ENCODE measurements at regions not wholly inside any gene's neighbourhood (a gene's known extent, or its start where the extent isn't known, plus 50 kb on each side); places are given as distances from the start of the nearest gene placed in this dataset.

DNA sequence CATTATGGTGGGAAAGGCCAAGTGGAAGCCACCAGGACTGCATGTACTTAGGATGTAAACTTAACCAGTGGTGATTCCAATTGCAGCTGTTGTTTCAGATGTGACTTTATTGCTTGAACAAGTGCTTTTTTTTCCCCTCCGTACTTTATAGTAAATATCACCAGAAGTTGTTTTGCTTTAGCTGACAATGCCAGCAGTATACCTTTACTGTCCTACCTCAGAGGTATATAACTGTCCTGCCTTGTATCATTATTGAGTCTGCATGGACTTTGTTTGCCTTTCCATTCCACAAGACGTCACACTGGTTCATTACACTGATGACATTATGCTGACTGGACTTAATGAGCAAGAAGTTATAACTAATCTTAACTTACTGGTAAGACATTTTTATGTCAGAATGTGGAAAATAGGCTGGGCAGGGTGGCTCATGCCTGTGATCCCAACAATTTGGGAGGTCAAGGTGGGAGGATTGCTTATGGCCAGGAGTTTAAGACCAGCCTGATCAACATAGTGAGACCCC lies 77.1 kb upstream of the RAB18 start:
- no peak for ATAC-seq (replicated peaks; ENCODE audit: extremely low read depth, poor library complexity, severe bottlenecking)
- Mint-ChIP-seq H3K27ac (ENCODE audit: low read depth) (no peak overlapping the region), H3K9me3 (no peaks in the 10 kb centered on the region), H3K27me3 (peaks cover 39% of the 10 kb centered on the region), H3K4me3 (no peak overlapping the region), H3K4me1 (no peaks in the 10 kb centered on the region), H3K36me3 (ENCODE audit: insufficient read depth) (no peaks in the 10 kb centered on the region)
- DNase-seq (ENCODE audit: low spot score in 2 of 2): no peak

DNA sequence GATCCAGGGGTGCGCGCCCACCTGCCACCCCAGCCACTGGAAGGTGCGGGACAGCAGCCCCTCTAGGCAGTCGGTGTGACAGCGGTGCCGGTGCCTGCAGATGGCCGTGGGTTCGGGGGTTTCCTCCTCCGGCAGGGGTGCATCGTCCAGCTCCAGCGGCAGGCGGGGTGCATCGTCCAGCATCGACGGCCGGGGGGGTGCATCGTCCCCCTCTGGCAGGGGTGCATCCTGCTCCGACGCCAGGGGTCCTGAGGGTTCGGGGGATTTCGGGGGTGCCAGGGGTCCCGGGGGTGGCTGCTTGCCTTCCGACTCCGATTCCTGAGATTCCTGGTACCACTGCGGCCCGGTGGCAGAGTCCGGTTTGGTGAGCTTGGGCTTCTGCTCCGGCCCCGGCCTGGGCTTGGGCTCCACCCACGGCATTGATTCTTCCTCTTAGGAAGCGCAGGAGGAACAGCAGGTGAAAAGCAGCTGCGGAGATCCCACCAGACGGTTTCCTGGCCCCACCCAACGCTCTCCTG lies 90.2 kb upstream of the RAB18 start:
- Mint-ChIP-seq H3K27me3 (peaks cover 44% of the 10 kb centered on the region), H3K4me1 (no peaks in the 10 kb centered on the region), H3K36me3 (ENCODE audit: insufficient read depth) (no peaks in the 10 kb centered on the region), H3K27ac (ENCODE audit: low read depth) (no peak overlapping the region), H3K4me3 (no peak overlapping the region), H3K9me3 (no peaks in the 10 kb centered on the region)
- DNase-seq (ENCODE audit: low spot score in 2 of 2): no peak
- ATAC-seq (replicated peaks; ENCODE audit: extremely low read depth, poor library complexity, severe bottlenecking): no peak

DNA sequence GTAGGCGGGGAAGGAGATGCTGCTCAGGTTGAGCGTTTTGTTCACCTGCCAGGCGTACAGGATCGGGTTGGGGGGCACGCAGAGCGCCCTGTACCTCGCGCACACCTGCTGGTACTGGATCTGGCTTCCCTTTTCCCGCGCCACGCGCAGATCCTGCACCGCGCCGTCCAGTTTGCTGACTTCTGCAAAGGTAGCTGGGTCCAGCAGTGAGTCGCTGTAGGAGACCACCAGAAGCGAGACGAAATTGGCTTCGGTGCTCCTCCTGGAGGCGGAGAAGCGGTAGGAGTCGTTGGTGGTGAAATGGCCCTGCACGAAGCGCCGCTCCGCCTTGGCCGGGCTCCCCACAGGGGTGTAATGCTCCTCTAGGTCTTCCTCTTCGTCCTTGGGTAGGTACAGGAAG lies 90.7 kb upstream of the RAB18 start:
- ATAC-seq (replicated peaks; ENCODE audit: extremely low read depth, poor library complexity, severe bottlenecking): no peak
- Mint-ChIP-seq H3K4me1 (no peaks in the 10 kb centered on the region), H3K9me3 (no peaks in the 10 kb centered on the region), H3K36me3 (ENCODE audit: insufficient read depth) (no peaks in the 10 kb centered on the region), H3K27ac (ENCODE audit: low read depth) (no peak overlapping the region), H3K4me3 (no peak overlapping the region), H3K27me3 (peaks cover 40% of the 10 kb centered on the region)
- no peak for DNase-seq (ENCODE audit: low spot score in 2 of 2)

DNA sequence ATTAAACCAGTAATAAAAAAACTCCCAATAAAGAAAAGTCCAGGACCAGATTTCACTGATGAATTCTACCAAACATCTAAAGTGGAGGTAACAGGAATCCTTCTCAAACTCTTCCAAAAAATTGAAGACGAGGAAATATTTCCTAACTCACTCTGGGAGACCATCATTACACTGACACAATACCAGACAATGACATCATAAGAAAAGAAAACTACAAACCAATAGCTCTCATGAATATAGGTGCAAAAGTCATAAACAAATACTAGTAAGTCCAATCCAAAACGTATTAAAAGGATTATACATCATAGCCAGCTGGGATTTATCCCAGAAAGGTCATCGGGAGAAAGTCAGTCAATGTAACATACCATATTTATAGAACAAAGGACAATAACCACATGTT lies 94.0 kb upstream of the RAB18 start:
- Mint-ChIP-seq H3K4me1 (no peaks in the 10 kb centered on the region), H3K9me3 (no peaks in the 10 kb centered on the region), H3K4me3 (no peak overlapping the region), H3K27ac (ENCODE audit: low read depth) (no peak overlapping the region), H3K27me3 (peaks cover 23% of the 10 kb centered on the region), H3K36me3 (ENCODE audit: insufficient read depth) (no peaks in the 10 kb centered on the region)
- DNase-seq (ENCODE audit: low spot score in 2 of 2) (no peak), ATAC-seq (replicated peaks; ENCODE audit: extremely low read depth, poor library complexity, severe bottlenecking) (no peak)

DNA sequence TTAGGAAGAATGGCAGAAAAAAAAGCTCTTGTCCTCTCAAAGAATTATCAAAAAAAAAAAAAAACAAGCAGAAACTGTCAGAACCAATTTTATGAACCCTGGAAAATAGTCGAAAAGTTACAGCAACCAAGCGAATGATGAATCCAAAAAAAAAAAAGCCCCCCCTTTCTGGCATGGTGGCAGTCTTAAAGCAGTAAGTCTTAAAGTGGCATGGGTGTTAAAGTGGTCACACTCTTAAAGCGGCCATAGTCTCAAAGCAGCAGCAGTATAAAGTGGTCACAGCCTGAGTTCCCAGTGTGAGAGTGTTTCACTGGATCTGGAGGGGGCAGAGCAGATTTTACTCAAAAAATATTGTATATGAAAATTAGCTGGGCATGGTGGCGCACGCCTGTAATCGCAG lies 96.8 kb upstream of the RAB18 start:
- DNase-seq (ENCODE audit: low spot score in 2 of 2): no peak
- ATAC-seq (replicated peaks; ENCODE audit: extremely low read depth, poor library complexity, severe bottlenecking): no peak
- Mint-ChIP-seq H3K4me3 (no peak overlapping the region), H3K9me3 (no peaks in the 10 kb centered on the region), H3K36me3 (ENCODE audit: insufficient read depth) (no peaks in the 10 kb centered on the region), H3K27ac (ENCODE audit: low read depth) (no peak overlapping the region), H3K4me1 (no peaks in the 10 kb centered on the region), H3K27me3 (peaks cover 33% of the 10 kb centered on the region)

DNA sequence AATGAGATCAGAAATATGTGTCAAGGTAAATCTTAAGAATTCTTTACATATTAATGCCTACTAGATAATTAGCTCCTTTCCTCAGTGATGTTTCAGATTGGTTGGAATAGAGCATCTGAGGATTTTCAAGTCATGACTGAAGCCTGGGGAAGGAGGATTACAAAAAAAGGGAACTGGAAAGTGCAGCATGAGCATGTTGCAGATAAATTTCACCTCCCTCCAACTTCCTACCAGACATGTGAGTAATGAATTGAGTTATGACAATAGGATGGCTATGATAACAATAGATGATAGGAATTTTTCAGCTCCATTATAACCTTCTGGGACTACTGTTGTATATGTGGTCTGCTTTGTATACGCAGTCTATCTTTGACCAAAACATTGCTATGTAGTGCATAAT lies 104.2 kb upstream of the RAB18 start:
- no peak for DNase-seq (ENCODE audit: low spot score in 2 of 2)

DNA sequence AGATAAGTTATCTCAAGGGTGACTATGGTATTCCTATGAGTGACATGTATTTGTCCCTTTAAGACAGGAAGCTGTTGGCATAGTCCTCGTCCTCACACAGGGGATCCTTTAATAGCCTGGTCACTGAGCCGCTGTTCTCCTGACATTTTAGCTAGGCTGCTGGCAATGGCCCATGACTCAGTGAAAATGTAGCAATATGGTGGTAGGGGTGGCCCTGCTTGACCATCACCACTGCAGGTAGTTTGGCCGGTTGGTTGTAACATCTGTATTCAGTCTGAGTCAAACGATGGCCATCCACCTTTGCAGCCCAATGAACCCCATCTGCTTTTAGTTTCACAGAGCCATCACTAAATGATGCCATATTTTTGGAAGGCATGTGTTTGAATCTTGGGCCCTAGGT lies 110.1 kb upstream of the RAB18 start:
- no peaks in the 10 kb centered on the region for H3K36me3 Mint-ChIP-seq (ENCODE audit: insufficient read depth)
- no peak overlapping the region for H3K27ac Mint-ChIP-seq (ENCODE audit: low read depth)
- H3K4me3 Mint-ChIP-seq: no peak overlapping the region
- DNase-seq (ENCODE audit: low spot score in 2 of 2): no peak
- no peaks in the 10 kb centered on the region for H3K9me3 Mint-ChIP-seq
- H3K27me3 Mint-ChIP-seq: peaks cover 70% of the 10 kb centered on the region
- no peaks in the 10 kb centered on the region for H3K4me1 Mint-ChIP-seq
- ATAC-seq (replicated peaks; ENCODE audit: extremely low read depth, poor library complexity, severe bottlenecking): no peak

More for the DNA sequence above, 104.2 kb upstream of the RAB18 start:
- peaks cover 47% of the 10 kb centered on the region for H3K27me3 Mint-ChIP-seq
- no peaks in the 10 kb centered on the region for H3K9me3 Mint-ChIP-seq
- H3K4me1 Mint-ChIP-seq: no peaks in the 10 kb centered on the region
- H3K4me3 Mint-ChIP-seq: no peak overlapping the region
- H3K36me3 Mint-ChIP-seq (ENCODE audit: insufficient read depth): no peaks in the 10 kb centered on the region
- no peak for ATAC-seq (replicated peaks; ENCODE audit: extremely low read depth, poor library complexity, severe bottlenecking)
- H3K27ac Mint-ChIP-seq (ENCODE audit: low read depth): no peak overlapping the region

DNA sequence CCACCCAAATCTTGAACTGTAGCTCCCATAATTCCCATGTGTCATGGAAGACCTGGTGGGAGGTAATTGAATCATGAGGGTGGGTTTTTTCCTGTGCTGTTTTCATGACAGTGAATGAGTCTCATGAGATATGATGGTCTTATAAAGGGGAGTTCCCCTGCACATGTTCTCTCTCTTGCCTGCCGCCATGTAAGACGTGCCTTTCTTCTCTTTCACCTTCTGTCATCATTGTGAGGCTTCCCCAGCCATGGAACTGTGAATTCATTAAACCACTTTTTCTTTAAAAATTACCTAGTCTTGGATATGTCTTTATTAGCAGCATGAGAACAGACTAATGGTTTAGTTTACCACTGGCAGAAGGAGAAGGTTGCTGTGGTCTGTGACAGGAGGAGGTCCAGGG lies 111.5 kb upstream of the RAB18 start:
- peaks cover 65% of the 10 kb centered on the region for H3K27me3 Mint-ChIP-seq
- H3K27ac Mint-ChIP-seq (ENCODE audit: low read depth): no peak overlapping the region
- ATAC-seq (replicated peaks; ENCODE audit: extremely low read depth, poor library complexity, severe bottlenecking) (no peak), DNase-seq (ENCODE audit: low spot score in 2 of 2) (no peak)
- H3K4me1 Mint-ChIP-seq: no peaks in the 10 kb centered on the region
- no peaks in the 10 kb centered on the region for H3K9me3 Mint-ChIP-seq
- H3K36me3 Mint-ChIP-seq (ENCODE audit: insufficient read depth): no peaks in the 10 kb centered on the region
- no peak overlapping the region for H3K4me3 Mint-ChIP-seq

DNA sequence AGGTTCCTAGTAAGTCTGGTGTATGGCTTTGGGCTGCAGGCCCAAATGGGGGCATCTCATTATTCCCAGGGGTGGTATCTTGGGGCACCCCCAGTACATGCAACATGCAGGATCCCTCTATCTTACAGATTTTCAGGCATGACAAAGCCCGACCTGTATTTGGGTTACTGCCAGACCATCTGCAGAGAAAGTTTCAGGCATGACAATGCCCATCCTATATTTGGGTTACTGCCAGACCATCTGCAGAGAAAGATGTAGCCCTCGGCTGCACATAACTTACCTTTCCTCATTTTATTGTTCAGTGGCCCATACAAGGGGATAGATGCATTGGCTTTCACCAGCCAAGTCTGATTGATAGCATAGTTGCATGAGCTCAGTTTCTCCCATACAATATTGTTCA lies 112.2 kb upstream of the RAB18 start:
- Mint-ChIP-seq H3K4me1 (no peaks in the 10 kb centered on the region), H3K4me3 (no peak overlapping the region), H3K27ac (ENCODE audit: low read depth) (no peak overlapping the region), H3K9me3 (no peaks in the 10 kb centered on the region), H3K36me3 (ENCODE audit: insufficient read depth) (no peaks in the 10 kb centered on the region), H3K27me3 (peaks cover 67% of the 10 kb centered on the region)
- DNase-seq (ENCODE audit: low spot score in 2 of 2): no peak
- no peak for ATAC-seq (replicated peaks; ENCODE audit: extremely low read depth, poor library complexity, severe bottlenecking)

DNA sequence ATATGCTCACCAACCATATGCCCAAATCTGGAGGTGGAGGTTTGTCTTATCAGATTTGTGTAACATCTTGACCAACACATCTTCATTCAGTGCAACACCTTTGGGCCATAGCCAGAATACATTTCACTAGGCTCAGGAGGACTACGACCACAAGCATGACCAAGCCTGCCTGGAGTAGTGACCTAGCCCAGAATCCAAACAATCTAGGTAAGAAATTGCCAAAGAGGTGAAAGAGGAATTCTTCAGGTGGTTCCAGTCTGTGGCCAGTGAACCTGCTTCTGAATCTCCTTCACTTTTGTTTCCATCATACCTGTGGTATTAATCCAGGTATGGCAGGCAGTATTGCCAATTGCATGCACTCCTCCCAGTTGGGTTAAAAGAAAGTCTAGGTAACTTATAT lies 112.8 kb upstream of the RAB18 start:
- H3K36me3 Mint-ChIP-seq (ENCODE audit: insufficient read depth): no peaks in the 10 kb centered on the region
- H3K27ac Mint-ChIP-seq (ENCODE audit: low read depth): no peak overlapping the region
- no peak overlapping the region for H3K4me3 Mint-ChIP-seq
- ATAC-seq (replicated peaks; ENCODE audit: extremely low read depth, poor library complexity, severe bottlenecking) (no peak), DNase-seq (ENCODE audit: low spot score in 2 of 2) (no peak)
- no peaks in the 10 kb centered on the region for H3K9me3 Mint-ChIP-seq
- no peaks in the 10 kb centered on the region for H3K4me1 Mint-ChIP-seq
- H3K27me3 Mint-ChIP-seq: peaks cover 73% of the 10 kb centered on the region

DNA sequence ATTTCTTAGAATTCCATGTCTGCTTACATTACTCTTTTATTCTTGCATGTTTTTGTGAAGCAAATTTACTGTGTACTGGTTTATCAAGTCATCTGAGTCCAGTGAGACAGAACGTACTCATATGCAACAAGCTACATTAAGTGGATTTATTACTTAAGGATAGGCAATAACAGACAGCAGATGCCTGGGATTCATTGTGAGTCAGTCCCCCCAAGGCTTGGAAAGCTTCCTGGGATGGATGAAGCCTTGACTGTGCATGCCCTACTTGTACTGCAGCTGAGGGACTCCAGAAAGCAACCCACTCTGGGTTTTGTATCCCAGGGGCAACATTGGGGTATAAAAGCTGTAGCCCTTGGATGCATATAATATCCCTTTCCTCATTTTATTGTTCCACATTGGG lies 113.4 kb upstream of the RAB18 start:
- Mint-ChIP-seq H3K27ac (ENCODE audit: low read depth) (no peak overlapping the region), H3K27me3 (peaks cover 79% of the 10 kb centered on the region), H3K9me3 (no peaks in the 10 kb centered on the region), H3K36me3 (ENCODE audit: insufficient read depth) (no peaks in the 10 kb centered on the region), H3K4me3 (no peak overlapping the region), H3K4me1 (no peaks in the 10 kb centered on the region)
- DNase-seq (ENCODE audit: low spot score in 2 of 2) (no peak), ATAC-seq (replicated peaks; ENCODE audit: extremely low read depth, poor library complexity, severe bottlenecking) (no peak)

DNA sequence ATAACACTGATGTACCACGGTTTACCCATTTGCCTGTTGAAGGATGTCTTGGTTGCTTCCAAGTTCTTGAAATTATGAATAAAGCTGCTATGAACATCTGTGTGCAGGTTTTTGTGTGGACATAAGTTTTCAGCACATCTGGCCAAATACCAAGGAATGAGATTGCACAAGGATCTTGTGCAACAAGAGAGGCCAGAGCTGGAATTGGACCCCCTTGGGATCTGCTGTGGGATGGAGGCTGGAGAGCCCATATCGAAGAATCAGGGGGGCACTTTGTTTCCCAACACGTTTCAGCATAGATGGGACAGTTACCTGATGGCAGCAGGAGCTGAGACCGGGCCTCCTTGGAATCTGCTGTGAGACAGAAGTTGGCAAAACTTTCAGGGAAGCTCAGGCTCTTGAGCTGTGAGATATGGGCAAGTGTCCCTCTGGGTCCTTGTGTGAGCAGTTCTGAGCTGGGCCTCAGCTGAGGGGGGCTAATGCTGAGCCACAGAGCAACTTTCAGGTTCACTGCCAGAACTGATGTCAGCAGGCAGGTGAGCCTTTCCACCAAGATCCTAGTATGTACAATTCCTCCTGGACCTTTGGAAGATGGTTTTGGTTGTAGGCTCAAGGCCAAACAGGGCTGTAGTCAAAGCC lies 115.2 kb upstream of the RAB18 start:
- Mint-ChIP-seq H3K27ac (ENCODE audit: low read depth) (no peak overlapping the region), H3K27me3 (peaks cover 84% of the 10 kb centered on the region), H3K9me3 (no peaks in the 10 kb centered on the region), H3K4me3 (no peak overlapping the region), H3K36me3 (ENCODE audit: insufficient read depth) (no peaks in the 10 kb centered on the region), H3K4me1 (no peaks in the 10 kb centered on the region)
- ATAC-seq (replicated peaks; ENCODE audit: extremely low read depth, poor library complexity, severe bottlenecking) (no peak), DNase-seq (ENCODE audit: low spot score in 2 of 2) (no peak)

DNA sequence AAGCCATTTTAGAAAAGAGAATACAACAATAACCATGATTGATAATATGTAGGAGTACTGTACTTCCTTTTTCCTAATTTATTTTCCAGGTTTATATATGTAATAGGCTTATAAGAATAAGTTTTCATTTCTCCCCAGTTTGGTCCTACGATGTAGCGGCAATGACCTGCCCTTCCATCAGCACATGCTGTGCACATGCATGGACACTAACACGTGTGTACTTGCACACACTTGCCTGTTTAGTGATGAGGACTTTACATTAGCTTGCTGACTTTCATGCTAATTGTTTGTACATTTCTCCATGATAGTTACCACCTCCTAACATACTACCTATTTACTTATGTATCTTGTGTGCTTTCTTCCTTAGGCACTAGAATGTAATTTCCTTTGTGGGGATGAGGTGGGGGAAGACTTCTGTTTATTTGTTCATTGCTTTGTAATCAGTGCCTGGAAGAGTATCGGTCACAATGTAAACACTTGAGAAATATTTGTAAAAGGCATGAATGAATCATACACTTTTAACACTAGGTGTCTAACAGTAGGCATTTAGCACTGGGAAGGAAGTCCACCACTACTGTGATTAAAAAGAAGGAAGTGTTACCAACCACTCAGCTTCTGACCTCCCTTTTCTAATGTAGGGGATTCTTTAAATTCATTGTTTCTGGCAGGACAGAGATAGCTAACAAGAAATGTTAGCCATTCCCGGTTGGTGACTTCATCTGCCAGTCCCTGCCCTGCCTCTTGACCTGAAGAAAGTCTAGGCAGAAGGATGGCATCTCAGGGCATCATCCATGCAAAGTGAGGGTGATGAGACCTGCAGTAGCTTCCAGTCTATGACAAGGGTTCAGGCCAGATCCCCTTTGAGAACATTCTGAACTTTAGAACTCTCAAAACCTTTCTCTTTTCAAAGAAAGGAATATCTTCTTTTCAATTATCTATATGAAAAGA lies 120.2 kb upstream of the RAB18 start:
- Mint-ChIP-seq H3K4me1 (no peaks in the 10 kb centered on the region), H3K9me3 (no peaks in the 10 kb centered on the region), H3K36me3 (ENCODE audit: insufficient read depth) (no peaks in the 10 kb centered on the region), H3K4me3 (no peak overlapping the region), H3K27ac (ENCODE audit: low read depth) (no peak overlapping the region), H3K27me3 (peaks cover 82% of the 10 kb centered on the region)
- ATAC-seq (replicated peaks; ENCODE audit: extremely low read depth, poor library complexity, severe bottlenecking) (no peak), DNase-seq (ENCODE audit: low spot score in 2 of 2) (no peak)
